K562 (cell line): ENCODE measurements at regions not wholly inside any gene's neighbourhood (a gene's known extent, or its start where the extent isn't known, plus 50 kb on each side); places are given as distances from the start of the nearest gene placed in this dataset.

Experiments
- ATAC-seq: fragments of 200-7000 bp; cut with Tn5 transposase; 3 replicates; pipeline ENCODE4 v1.9.1; 2020; ENCODE audit warnings: moderate library complexity
- BruUV-seq: library from RNA; stranded (reverse); fragments of 400-500 nt; replicated peaks from 2 replicates; lab custom pipeline; 2021; lab: Mats Ljungman, UMichigan
- CTCF ChIA-PET: fragments of 300-600 bp; formaldehyde crosslinking; extraction: SDS; loops from one replicate; lab custom pipeline; 2021; ENCODE audit warnings: low intra/inter-chr PET ratio; lab: Yijun Ruan, JAX
- POLR2A ChIA-PET: fragments of 300-600, 350-650 bp; sonication (Branson Sonifier 250); formaldehyde crosslinking; extraction: SDS; loops from one replicate; lab custom pipeline; 2021; ENCODE audit warnings: antibody characterized with exemption, inconsistent platforms; lab: Yijun Ruan, JAX
- DNase-seq, 4 experiments: peaks; one replicate each; pipeline versions ENCODE4 v3.0.0 to v3.0.0-alpha.2; 2011 to 2018; ENCODE audit warnings: low spot score in 3 of 4, mixed read lengths in 3 of 4; ENCODE audit errors: extremely low read depth in 1 of 4
- FAIRE-seq: peaks from 2 replicates; lab custom pipeline; 2011; peaks lifted over from hg19 to GRCh38; lab: Jason Lieb, UNC
- H2AFZ ChIP-seq: 2 replicates; pipeline ENCODE4 v1.6.0; 2011; ENCODE audit warnings: low read depth, low read length, control low read depth, inconsistent platforms
- H3K27ac ChIP-seq: fragments of 200-600 bp; 3 replicates; pipeline ENCODE4 v1.8.0; 2011; ENCODE audit warnings: low read depth, mild to moderate bottlenecking, control low read depth, inconsistent platforms, low read length, moderate library complexity, mixed read lengths; ENCODE audit errors: extremely low read depth
- H3K27me3 ChIP-seq, 2 experiments: fragments of 300-600 bp in 1 of 2; 2 replicates in 1 of 2; 3 replicates in 1 of 2; pipeline versions ENCODE4 v1.6.0 to v1.8.0; 2011; ENCODE audit warnings: inconsistent platforms in 2 of 2, low read length in 2 of 2, mild to moderate bottlenecking in 1 of 2, mixed read lengths in 1 of 2, moderate library complexity in 1 of 2; ENCODE audit not compliant: control insufficient read depth in 2 of 2, insufficient read depth in 2 of 2
- H3K36me3 ChIP-seq: fragments of 300-600 bp; 3 replicates; pipeline ENCODE4 v1.8.0; 2011; ENCODE audit warnings: mild to moderate bottlenecking, low read length, inconsistent platforms; ENCODE audit not compliant: control insufficient read depth, insufficient read depth
- H3K4me1 ChIP-seq, 2 experiments: fragments of 200-600 bp in 1 of 2; replicated peaks in 1 of 2; 2 replicates in 1 of 2; 3 replicates in 1 of 2; pipeline versions ENCODE4 v1.5.1 to v1.8.0; 2011; ENCODE audit warnings: inconsistent platforms in 2 of 2, low read length in 2 of 2, mild to moderate bottlenecking in 1 of 2, mixed read lengths in 1 of 2, moderate library complexity in 1 of 2; ENCODE audit not compliant: control insufficient read depth in 2 of 2, insufficient read depth in 2 of 2
- H3K4me2 ChIP-seq: 2 replicates; pipeline ENCODE4 v1.6.1; 2011; ENCODE audit warnings: low read length, control low read depth, inconsistent platforms, mixed read lengths; ENCODE audit not compliant: insufficient read depth
- H3K4me3 ChIP-seq: fragments of 200-600 bp; sonication (generic), shearing (Covaris generic); 2 replicates; pipeline ENCODE4 v1.5.1; 2016; ENCODE audit warnings: control low read depth, inconsistent platforms
- H3K79me2 ChIP-seq: fragments of 200-600 bp; 3 replicates; pipeline ENCODE4 v1.8.0; 2011; ENCODE audit warnings: low read length, inconsistent platforms; ENCODE audit not compliant: control insufficient read depth, insufficient read depth
- H3K9ac ChIP-seq, 2 experiments: 2 replicates each; pipeline versions ENCODE4 v1.6.0 to v1.6.1; 2011; ENCODE audit warnings: low read depth in 2 of 2, low read length in 2 of 2, control low read depth in 1 of 2, inconsistent platforms in 1 of 2, mild to moderate bottlenecking in 1 of 2, mixed read lengths in 1 of 2; ENCODE audit not compliant: insufficient read depth in 1 of 2
- H3K9me1 ChIP-seq: one replicate; pipeline ENCODE4 v1.6.0; 2011; ENCODE audit warnings: inconsistent platforms, mild to moderate bottlenecking, low read length, moderate library complexity; ENCODE audit not compliant: control insufficient read depth, insufficient read depth
- H3K9me3 ChIP-seq: replicated peaks from 2 replicates; pipeline ENCODE4 v1.5.1; 2011; ENCODE audit warnings: low read depth, low read length, inconsistent platforms; ENCODE audit not compliant: control insufficient read depth, insufficient read depth
- H4K20me1 ChIP-seq: replicated peaks from 2 replicates; pipeline ENCODE4 v1.6.1; 2011; ENCODE audit warnings: low read length, inconsistent platforms, mixed read lengths; ENCODE audit not compliant: control insufficient read depth, insufficient read depth
- BRCA1 ChIP-seq, 2 experiments: fragments of 450-650 bp in 1 of 2; sonication (generic) in 1 of 2; formaldehyde crosslinking in 1 of 2; IDR thresholded peaks; 2 replicates each; pipeline versions ENCODE4 v1.5.0 to v1.6.1; 2017 to 2020; ENCODE audit warnings: mild to moderate bottlenecking in 1 of 2, missing genetic modification reagents in 1 of 2
- CBX3 ChIP-seq, 2 experiments: IDR thresholded peaks; 1 replicate in 1 of 2; 2 replicates in 1 of 2; pipeline ENCODE4 v1.6.1; 2012; ENCODE audit warnings: inconsistent platforms in 2 of 2, low read length in 2 of 2, borderline replicate concordance in 1 of 2, control low read depth in 1 of 2
- CLOCK ChIP-seq: fragments of 250-450 bp; sonication (Bioruptor Pico); IDR thresholded peaks from 2 replicates; pipeline ENCODE4 v1.4.0; 2020; ENCODE audit warnings: mild to moderate bottlenecking, moderate library complexity, borderline replicate concordance
- HNRNPH1 ChIP-seq: fragments of 200-400 bp; formaldehyde crosslinking; optimal IDR thresholded peaks from 2 replicates; pipeline ENCODE3; 2017; ENCODE audit warnings: low read depth, mild to moderate bottlenecking, low read length, moderate library complexity
- MTF1 ChIP-seq: fragments of 250-450 bp; sonication (Bioruptor Pico); IDR thresholded peaks from 2 replicates; pipeline ENCODE4 v1.9.0; 2021; ENCODE audit warnings: moderate library complexity, mild to moderate bottlenecking, inconsistent platforms, borderline replicate concordance
- POLR2AphosphoS5 ChIP-seq: IDR thresholded peaks from 2 replicates; pipeline ENCODE4 v1.6.1; 2011; ENCODE audit warnings: mild to moderate bottlenecking, low read depth, low read length, moderate library complexity; ENCODE audit not compliant: control insufficient read depth, insufficient read depth
- PRMT5 ChIP-seq: sonication (generic); formaldehyde crosslinking; IDR thresholded peaks from 2 replicates; pipeline ENCODE4 v1.5.0; 2020; ENCODE audit warnings: missing genetic modification reagents
- SAFB2 ChIP-seq: fragments of 200-400 bp; formaldehyde crosslinking; IDR thresholded peaks from 2 replicates; pipeline ENCODE4 v1.6.1; 2018; ENCODE audit warnings: borderline replicate concordance, low read length, low read depth, moderate library complexity; ENCODE audit not compliant: severe bottlenecking
- SRSF3 ChIP-seq: fragments of 200-400 bp; formaldehyde crosslinking; IDR thresholded peaks from 2 replicates; pipeline ENCODE4 v1.6.1; 2016; ENCODE audit warnings: mild to moderate bottlenecking, low read length, moderate library complexity; ENCODE audit not compliant: insufficient read depth
- ZC3H8 ChIP-seq: fragments of 450-650 bp; IDR thresholded peaks from 2 replicates; pipeline ENCODE4 v1.6.1; 2017
- ZNF764 ChIP-seq: fragments of 250-450 bp; sonication (Bioruptor Pico); IDR thresholded peaks from 2 replicates; pipeline ENCODE4 v1.4.0; 2020; ENCODE audit warnings: low read depth, mild to moderate bottlenecking, moderate library complexity
- WGBS: fragments of 100-300 bp; shearing (Covaris generic); methylation state at CpG from one replicate; pipeline ENCODE4 v1.1.6; 2016; ENCODE audit warnings: low coverage, mixed read lengths; ENCODE audit not compliant: insufficient coverage; ENCODE audit errors: missing lambda C conversion rate; 5-methylcytosine and 5-hydroxymethylcytosine counted together
- in situ Hi-C: fragments of 300-500 bp; cut with MboI; formaldehyde crosslinking; loops from 4 replicates; pipeline ENCODE4 v1.15.0; 2018; ENCODE audit warnings: inconsistent platforms, mixed read lengths
- intact Hi-C: fragments of 100-400 bp; cut with micrococcal nuclease; formaldehyde crosslinking; loops from 2 replicates; pipeline ENCODE4 v1.14.2; 2022
- TF ChIP-seq, protein P1 (sequence below): fragments of 450-650 bp; IDR thresholded peaks from 2 replicates; pipeline ENCODE4 v1.6.1; 2018; ENCODE audit warnings: mild to moderate bottlenecking, low read depth; ENCODE audit not compliant: partially characterized antibody

- no peak for TF ChIP-seq HNRNPH1
- no peak for TF ChIP-seq MTF1 (CRISPR knock-in tag)
These were observed 133.6 kb downstream of the SYF2 start (continued) for GRCh38 chr1:25098717-25099116.

GRCh38 chr1:25096307-25097150, 135.8 kb downstream of the SYF2 start:
- no peak for DNase-seq
- POLR2A ChIA-PET: interaction anchor here (0.6 to 1.5 kb wide), 3 partner anchors 9 to 26 kb away, joined by 3 to 4 read pairs (median 3); no protein-coding TSS in a partner anchor
- Histone ChIP-seq H3K4me1 (no peaks in the 10 kb centered on the region), H3K36me3 (no peaks in the 10 kb centered on the region), H3K4me2 (no peak overlapping the region), H2AFZ (no peak overlapping the region), H4K20me1 (no peaks in the 10 kb centered on the region), H3K9me1 (no peaks in the 10 kb centered on the region), H3K27me3 (peaks cover 0 to 30% of the 10 kb centered on the region in 2 experiments; a peak in 3 of 5 replicates), H3K27ac (no peak overlapping the region), H3K79me2 (no peaks in the 10 kb centered on the region), H3K9ac (no peak overlapping the region), H3K4me3 (no peak overlapping the region), H3K9me3 (no peaks in the 10 kb centered on the region; the same call in 1 of the 2 replicates)
- no peak for ATAC-seq
- BruUV-seq: no TSS peak
- FAIRE-seq: no peak
- WGBS: 4% methylated on average over 8 of the region's 8 CpGs
- in situ Hi-C loops (no loop called here), intact Hi-C loops (no loop called here)
- CTCF ChIA-PET: no interaction called here
- TF ChIP-seq ZC3H8 (no peak), SAFB2 (no peak), POLR2AphosphoS5 (no peak), CBX3 (IDR thresholded peaks at IDR 0.05; ENCODE audit: borderline replicate concordance in 1 of 2, low read length in 2 of 2) (0 out of 3 replicates have a peak, but pooled peaks of 1 of the 2 experiments have one; percentile 55), ZNF764 (CRISPR knock-in tag) (no peak), PRMT5 (no peak), MTF1 (CRISPR knock-in tag) (no peak), SRSF3 (no peak), CLOCK (no peak), BRCA1 (IDR thresholded peaks at IDR 0.05) (no peak), BRCA1 (CRISPR knock-in tag; IDR thresholded peaks at IDR 0.05) (no peak)
- TF ChIP-seq, protein P1, sequence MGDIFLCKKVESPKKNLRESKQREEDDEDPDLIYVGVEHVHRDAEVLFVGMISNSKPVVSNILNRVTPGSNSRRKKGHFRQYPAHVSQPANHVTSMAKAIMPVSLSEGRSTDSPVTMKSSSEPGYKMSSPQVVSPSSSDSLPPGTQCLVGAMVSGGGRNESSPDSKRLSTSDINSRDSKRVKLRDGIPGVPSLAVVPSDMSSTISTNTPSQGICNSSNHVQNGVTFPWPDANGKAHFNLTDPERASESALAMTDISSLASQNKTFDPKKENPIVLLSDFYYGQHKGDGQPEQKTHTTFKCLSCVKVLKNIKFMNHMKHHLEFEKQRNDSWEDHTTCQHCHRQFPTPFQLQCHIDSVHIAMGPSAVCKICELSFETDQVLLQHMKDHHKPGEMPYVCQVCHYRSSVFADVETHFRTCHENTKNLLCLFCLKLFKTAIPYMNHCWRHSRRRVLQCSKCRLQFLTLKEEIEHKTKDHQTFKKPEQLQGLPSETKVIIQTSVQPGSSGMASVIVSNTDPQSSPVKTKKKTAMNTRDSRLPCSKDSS: no peak
